Heart right ventricle (tissue), 16 donors: ENCODE measurements at regions not wholly inside any gene's neighbourhood (a gene's known extent, or its start where the extent isn't known, plus 50 kb on each side); places are given as distances from the start of the nearest gene placed in this dataset.

Experiments
- ATAC-seq, 8 donors: fragments of 200-7000 bp; cut with Tn5 transposase; one replicate each; pipeline ENCODE4 v1.9.1; 2020; ENCODE audit warnings: mild to moderate bottlenecking in 8 of 8, moderate library complexity in 8 of 8, moderate number of reproducible peaks in 1 of 8
- DNase-seq, 2 donors: peaks; one replicate each; pipeline ENCODE4 v3.0.0-alpha.2; 2020
- H3K27ac ChIP-seq, 10 donors: fragments of 200-600 bp; sonication (generic) in 2 of 10; one replicate each; pipeline versions ENCODE4 v1.5.0 to v1.8.0; 2020 to 2022; ENCODE audit warnings: mild to moderate bottlenecking in 3 of 10
- H3K27me3 ChIP-seq, 7 donors: fragments of 200-600 bp; one replicate each; pipeline ENCODE4 v1.8.0; 2021 to 2022; ENCODE audit warnings: mild to moderate bottlenecking in 2 of 7
- H3K36me3 ChIP-seq, 9 donors: fragments of 200-600 bp; sonication (generic) in 1 of 9; one replicate each; pipeline versions ENCODE4 v1.5.0 to v1.8.0; 2020 to 2022; ENCODE audit warnings: mild to moderate bottlenecking in 2 of 9
- H3K4me1 ChIP-seq, 9 donors: fragments of 200-600 bp; sonication (generic) in 1 of 9; one replicate each; pipeline versions ENCODE4 v1.5.0 to v1.8.0; 2020 to 2022; ENCODE audit warnings: mild to moderate bottlenecking in 4 of 9
- H3K4me3 ChIP-seq, 10 donors: fragments of 200-600 bp; sonication (generic) in 2 of 10; one replicate each; pipeline versions ENCODE4 v1.5.0 to v1.8.0; 2020 to 2022; ENCODE audit warnings: mild to moderate bottlenecking in 7 of 10, moderate library complexity in 2 of 10
- H3K9me3 ChIP-seq, 11 donors: fragments of 200-600 bp in 10 of 11; sonication (generic) in 2 of 11; one replicate each; pipeline versions ENCODE4 v1.5.0 to v1.8.0; 2013 to 2022; ENCODE audit warnings: mild to moderate bottlenecking in 2 of 11, control low read depth in 1 of 11, moderate library complexity in 1 of 11
- CTCF ChIP-seq, 9 donors: fragments of 200-600 bp; sonication (generic) in 2 of 9; IDR thresholded peaks; one replicate each; pipeline versions ENCODE4 v1.5.0 to v1.8.0; 2021 to 2022; ENCODE audit warnings: antibody characterized with exemption in 9 of 9, mild to moderate bottlenecking in 5 of 9, moderate library complexity in 1 of 9
- WGBS, 2 donors: extraction: QIAGEN DNeasy Blood & Tissue Kit; methylation state at CpG; one replicate each; pipeline ENCODE4 v1.1.7; 2013; ENCODE audit warnings: inconsistent platforms in 1 of 2; 5-methylcytosine and 5-hydroxymethylcytosine counted together
- intact Hi-C, 10 donors: fragments of 100-400 bp; cut with DNase I; formaldehyde crosslinking; loops; one replicate each; pipeline versions ENCODE4 v1.11.1 to v1.14.2; 2022
- donor health status: Arrhythmogenic right ventricular cardiomyopathy.
- donor health status: ischemic (EF 13 %, LVEDD 7.1; RV severe dilation, severe dysfunction).
- donor health status: healthy with polysubstance abuse.
- donor health status: DM: no; HTN: yes; CAD: no.
- donor health status: DM: no; HTN: no; CAD: no.
- donor health status: ischemic (EF 25% LVEDD 6.9; RV normal size, moderate dysfunction).
- donor health status: ischemic (EF 25% LVEDD 5.7; RV mildly dilated, moderate dysfunction).
- donor health status: healthy.
- donor health status: DM: yes; HTN: yes; CAD: no.
- donor health status: Ischemic cardiomyopathy.
- donor health status: ischemic (EF 35%, LVEDD 5.7; RV mildly dilated, moderate dysfunction).
- donor health status: nonischemic (EF 11% LVEDD 7.7; RV severe dilation, severe dysfunction).
- donor health status: DM: yes; HTN: yes; CAD: no.
- donor health status: PGD.
- donor health status: ischemic (EF 29% LVEDD 5.4; RV normal size, mild dysfunction).
- donor health status: nonischemic (EF 23%, LVEDD 6.1; RV moderate dilation, normal function).

DNA sequence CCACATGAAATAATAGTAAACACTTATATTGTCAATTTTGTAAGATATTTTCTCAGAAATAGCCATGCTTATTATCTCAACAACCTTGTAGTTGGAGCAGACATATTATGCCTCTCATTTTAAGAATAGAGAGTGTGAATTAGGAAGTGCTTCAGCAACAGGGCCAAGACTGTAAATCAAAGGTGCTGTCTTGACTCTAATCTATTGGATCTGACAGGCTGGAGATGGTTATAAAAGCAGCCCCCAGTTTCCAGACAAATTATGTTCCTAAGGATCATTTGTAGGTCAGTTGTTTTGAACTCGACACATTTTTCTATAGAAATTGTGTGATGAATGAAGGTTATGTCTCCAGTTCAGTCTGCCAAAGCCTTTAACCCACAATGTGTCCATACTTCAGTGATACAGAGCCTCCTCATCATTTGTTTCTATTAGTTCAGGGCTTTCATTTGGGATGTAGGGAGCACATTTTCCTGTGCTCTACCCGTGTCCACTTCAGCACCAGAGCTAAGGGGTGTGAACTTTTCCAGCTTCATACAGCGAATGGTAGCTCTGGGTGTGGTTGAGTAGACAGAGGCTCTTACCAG is 284.8 kb upstream of the FBXO33 start:
- no peak for DNase-seq
- 65 to 75% methylated on average over 3 of the region's 3 CpGs for WGBS, 2 donors
- Histone ChIP-seq H3K27ac (no peak overlapping the region), H3K36me3 (no peaks in the 10 kb centered on the region), H3K9me3 (no peaks in the 10 kb centered on the region), H3K27me3 (no peaks in the 10 kb centered on the region), H3K4me3 (no peak overlapping the region), H3K4me1 (no peaks in the 10 kb centered on the region)
- TF ChIP-seq CTCF (IDR thresholded peaks at IDR 0.05) = no peak
- intact Hi-C loops = no loop called here
- no peak for ATAC-seq

DNA sequence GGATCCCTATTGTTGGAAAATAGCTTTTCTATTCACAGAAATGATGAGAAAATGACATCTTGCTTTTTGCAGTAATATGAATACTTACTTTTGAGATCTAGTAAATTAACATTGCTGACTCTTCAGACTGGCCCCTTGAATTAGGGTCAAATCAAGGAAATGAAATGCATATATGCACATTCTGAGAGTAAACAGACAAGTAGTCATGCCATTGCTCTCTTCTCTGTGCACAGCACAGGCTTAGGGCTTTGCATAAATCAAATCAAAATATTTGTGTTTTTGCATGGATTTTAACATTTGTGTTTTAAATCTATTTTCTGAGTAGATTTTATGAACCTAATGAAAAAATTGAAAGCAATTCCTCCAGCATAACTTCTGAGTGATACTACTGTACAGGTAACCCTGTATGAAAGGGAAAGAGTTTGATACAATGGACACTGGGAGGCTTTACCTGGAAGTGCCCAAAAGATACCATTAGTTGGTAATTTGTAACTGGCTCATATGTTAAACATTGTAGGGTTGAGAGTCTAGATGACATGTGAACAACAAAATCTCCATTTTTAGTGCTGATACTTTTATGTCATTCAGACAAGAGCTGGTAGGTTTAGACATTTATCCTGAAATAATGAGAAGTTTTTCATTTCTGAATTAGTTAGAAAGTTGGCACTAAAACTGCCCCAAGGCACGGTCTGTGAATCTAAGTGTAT is 280.2 kb upstream of the FBXO33 start:
- no peaks in the 10 kb centered on the region for H3K27me3 ChIP-seq
- WGBS, 2 donors = 61 to 73% methylated on average over 1 of the region's 1 CpG
- intact Hi-C loops = no loop called here

DNA sequence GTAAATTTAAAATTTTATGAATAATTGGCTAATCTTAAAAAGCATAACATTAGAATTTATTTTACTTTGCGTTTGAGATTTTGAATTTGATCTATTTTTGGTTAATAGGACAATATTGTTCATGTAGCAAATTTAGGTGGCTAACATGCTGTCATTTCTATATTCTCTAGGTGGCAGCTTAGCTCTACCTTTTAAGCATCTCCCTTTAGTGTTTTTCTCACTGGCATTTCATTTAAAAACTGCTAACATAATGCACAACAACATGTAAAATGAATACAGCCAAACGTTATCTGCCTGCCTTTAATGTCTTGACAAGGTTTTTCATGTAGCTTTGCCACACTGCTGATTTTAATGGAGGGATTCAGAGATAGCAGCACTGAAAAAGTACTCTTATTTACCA is 272.4 kb upstream of the FBXO33 start:
- WGBS, 2 donors = 61 to 65% methylated on average over 2 of the region's 2 CpGs
- H3K27ac ChIP-seq = no peak overlapping the region
- no peaks in the 10 kb centered on the region for H3K4me1 ChIP-seq
- no peak overlapping the region for H3K4me3 ChIP-seq
- DNase-seq (no peak), ATAC-seq (no peak)
- intact Hi-C loops = no loop called here
- H3K27me3 ChIP-seq = no peaks in the 10 kb centered on the region
- H3K9me3 ChIP-seq = peaks cover 0 to 9% (median 0%) of the 10 kb centered on the region in 11 donors
- peak in 4 of 9 donors; percentile 8 to 18 (median 12) for TF ChIP-seq CTCF (IDR thresholded peaks at IDR 0.05)
- no peaks in the 10 kb centered on the region for H3K36me3 ChIP-seq

More for the DNA sequence above, 280.2 kb upstream of the FBXO33 start:
- Histone ChIP-seq H3K27ac (no peak overlapping the region), H3K4me1 (no peaks in the 10 kb centered on the region), H3K4me3 (no peak overlapping the region), H3K36me3 (no peaks in the 10 kb centered on the region), H3K9me3 (peaks cover 0 to 14% (median 0%) of the 10 kb centered on the region in 11 donors)
- ATAC-seq = no peak
- TF ChIP-seq CTCF (IDR thresholded peaks at IDR 0.05) = no peak
- no peak for DNase-seq

DNA sequence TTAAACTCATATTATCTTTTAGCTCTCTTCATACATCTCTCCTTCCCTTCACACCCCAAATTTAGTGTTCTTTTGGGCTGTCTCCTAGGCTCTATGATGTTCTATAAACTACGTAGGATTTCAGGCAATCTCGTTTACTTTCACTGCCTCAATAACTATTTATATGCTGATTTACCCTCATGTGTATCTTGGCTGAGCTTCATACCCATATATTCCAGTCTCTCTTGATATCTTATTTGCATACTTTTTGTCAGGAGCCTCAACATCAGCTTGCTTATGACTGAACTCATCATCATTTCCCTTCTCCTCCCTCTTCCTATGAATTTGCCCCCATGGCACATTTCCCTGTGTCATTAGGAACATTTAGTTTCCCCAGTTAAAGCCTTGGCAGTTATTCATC is 262.1 kb upstream of the FBXO33 start:
- H3K4me3 ChIP-seq = no peak overlapping the region
- ATAC-seq = no peak
- H3K4me1 ChIP-seq = no peaks in the 10 kb centered on the region
- no peaks in the 10 kb centered on the region for H3K36me3 ChIP-seq
- 66 to 73% methylated on average over 2 of the region's 2 CpGs for WGBS, 2 donors
- no peak overlapping the region for H3K27ac ChIP-seq
- H3K27me3 ChIP-seq = no peaks in the 10 kb centered on the region
- TF ChIP-seq CTCF (IDR thresholded peaks at IDR 0.05) = no peak
- no peak for DNase-seq
- H3K9me3 ChIP-seq = peaks cover 0 to 7% (median 0%) of the 10 kb centered on the region in 11 donors
- intact Hi-C loops = no loop called here
